Upper lobe of left lung (tissue), 6 donors: ENCODE measurements at regions not wholly inside any gene's neighbourhood (a gene's known extent, or its start where the extent isn't known, plus 50 kb on each side); places are given as distances from the start of the nearest gene placed in this dataset.

Experiments used
- ATAC-seq, 2 donors: fragments of 200-7000 bp; cut with Tn5 transposase; one replicate each; pipeline ENCODE4 v1.9.1; 2022; ENCODE audit warnings: mild to moderate bottlenecking in 2 of 2, moderate library complexity in 2 of 2; ENCODE audit not compliant: low FRiP score in 2 of 2
- DNase-seq, 2 donors: peaks; one replicate each; pipeline ENCODE4 v3.0.0-alpha.2; 2019 to 2020
- H3K27ac ChIP-seq, 4 donors: fragments of 200-600 bp; sonication (generic); one replicate each; pipeline ENCODE4 v1.5.1; 2016 to 2019
- H3K27me3 ChIP-seq, 4 donors: fragments of 200-600 bp; sonication (generic); one replicate each; pipeline ENCODE4 v1.5.1; 2017 to 2019
- H3K36me3 ChIP-seq, 4 donors: fragments of 200-600 bp; sonication (generic); one replicate each; pipeline ENCODE4 v1.5.1; 2016 to 2019
- H3K4me1 ChIP-seq, 4 donors: fragments of 200-600 bp; sonication (generic); one replicate each; pipeline ENCODE4 v1.5.1; 2018 to 2019
- H3K4me3 ChIP-seq, 4 donors: fragments of 200-600 bp; sonication (generic); one replicate each; pipeline ENCODE4 v1.5.1; 2017 to 2019; ENCODE audit warnings: mild to moderate bottlenecking in 2 of 4, moderate library complexity in 1 of 4
- H3K9me3 ChIP-seq, 4 donors: fragments of 200-600 bp; sonication (generic); one replicate each; pipeline ENCODE4 v1.5.1; 2018 to 2019
- EP300 ChIP-seq, 4 donors: sonication (generic); formaldehyde crosslinking; IDR thresholded peaks; one replicate each; pipeline ENCODE4 v1.5.1; 2017; ENCODE audit warnings: antibody characterized with exemption in 4 of 4, control low read depth in 2 of 4
- POLR2A ChIP-seq, 4 donors: fragments of 450-650 bp; IDR thresholded peaks; one replicate each; pipeline ENCODE4 v1.5.1; 2016 to 2017; ENCODE audit warnings: antibody characterized with exemption in 4 of 4, mild to moderate bottlenecking in 2 of 4
- POLR2AphosphoS5 ChIP-seq, 2 donors: sonication (generic); formaldehyde crosslinking; IDR thresholded peaks; one replicate each; pipeline ENCODE4 v1.5.1; 2017; ENCODE audit warnings: antibody characterized with exemption in 2 of 2
- WGBS, 2 donors: methylation state at CpG; one replicate each; pipeline ENCODE4 v1.1.5; 2017 to 2018; 5-methylcytosine and 5-hydroxymethylcytosine counted together
- TF ChIP-seq, protein P1 (sequence below), 6 experiments: fragments of 450-650 bp in 4 of 6; fragments of 200-600 bp in 2 of 6; sonication (generic) in 2 of 6; IDR thresholded peaks; one replicate each; pipeline ENCODE4 v1.5.1; 2016 to 2019; ENCODE audit warnings: antibody characterized with exemption in 6 of 6
- donor health status: DM: no; HTN: no; CAD: no; lungs with moderate emphysema.
- donor health status: DM: no; HTN: yes; CAD: no; lungs with severe emphysema.

DNA sequence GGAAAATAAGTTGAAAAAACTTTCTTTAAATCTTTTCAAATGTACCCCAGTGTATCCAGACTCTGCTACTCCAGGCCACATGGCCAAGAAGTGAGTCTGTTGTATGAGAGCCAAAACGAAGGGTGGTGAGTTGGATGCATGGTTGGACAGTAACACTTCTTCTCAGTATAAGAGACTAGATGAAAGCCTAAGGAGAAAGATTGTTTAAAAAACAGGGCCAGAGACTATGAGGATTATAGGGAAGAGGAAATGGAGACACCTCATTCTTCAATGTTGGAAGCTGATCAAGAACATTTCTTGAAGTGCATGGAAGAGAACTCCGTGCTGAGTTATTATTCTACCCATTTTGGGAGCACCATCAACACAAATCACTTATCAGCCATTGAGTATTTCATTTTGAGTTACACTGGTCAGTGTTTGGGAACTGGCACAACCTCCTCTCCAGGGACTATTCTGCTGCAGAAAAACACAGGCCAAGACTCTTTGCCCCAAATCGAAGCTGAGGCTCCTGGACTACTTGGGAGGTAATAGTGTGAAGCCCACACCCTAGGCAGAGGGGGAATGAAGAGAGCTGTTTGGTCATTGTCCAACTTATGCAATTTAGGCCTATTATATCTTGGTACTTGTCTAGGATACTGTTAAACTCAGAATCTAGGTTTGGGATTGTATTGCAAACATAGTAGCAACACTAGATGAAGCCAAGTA, 123.0 kb upstream of the SEC61G start:
- Histone ChIP-seq H3K4me1 (peaks cover 0 to 4% (median 0%) of the 10 kb centered on the region in 4 donors), H3K27me3 (no peaks in the 10 kb centered on the region), H3K9me3 (no peaks in the 10 kb centered on the region), H3K4me3 (no peak overlapping the region), H3K36me3 (no peaks in the 10 kb centered on the region), H3K27ac (no peak overlapping the region)
- DNase-seq (no peak), ATAC-seq (peak in 1 of 2 donors; percentile 37)
- 54 to 68% methylated on average over 3 of the region's 3 CpGs for WGBS, 2 donors
- TF ChIP-seq EP300 (IDR thresholded peaks at IDR 0.05), result no peak
- TF ChIP-seq, protein P1, sequence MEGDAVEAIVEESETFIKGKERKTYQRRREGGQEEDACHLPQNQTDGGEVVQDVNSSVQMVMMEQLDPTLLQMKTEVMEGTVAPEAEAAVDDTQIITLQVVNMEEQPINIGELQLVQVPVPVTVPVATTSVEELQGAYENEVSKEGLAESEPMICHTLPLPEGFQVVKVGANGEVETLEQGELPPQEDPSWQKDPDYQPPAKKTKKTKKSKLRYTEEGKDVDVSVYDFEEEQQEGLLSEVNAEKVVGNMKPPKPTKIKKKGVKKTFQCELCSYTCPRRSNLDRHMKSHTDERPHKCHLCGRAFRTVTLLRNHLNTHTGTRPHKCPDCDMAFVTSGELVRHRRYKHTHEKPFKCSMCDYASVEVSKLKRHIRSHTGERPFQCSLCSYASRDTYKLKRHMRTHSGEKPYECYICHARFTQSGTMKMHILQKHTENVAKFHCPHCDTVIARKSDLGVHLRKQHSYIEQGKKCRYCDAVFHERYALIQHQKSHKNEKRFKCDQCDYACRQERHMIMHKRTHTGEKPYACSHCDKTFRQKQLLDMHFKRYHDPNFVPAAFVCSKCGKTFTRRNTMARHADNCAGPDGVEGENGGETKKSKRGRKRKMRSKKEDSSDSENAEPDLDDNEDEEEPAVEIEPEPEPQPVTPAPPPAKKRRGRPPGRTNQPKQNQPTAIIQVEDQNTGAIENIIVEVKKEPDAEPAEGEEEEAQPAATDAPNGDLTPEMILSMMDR (IDR thresholded peaks at IDR 0.05), result no peak
- TF ChIP-seq POLR2AphosphoS5 (IDR thresholded peaks at IDR 0.05), result no peak
- TF ChIP-seq POLR2A (IDR thresholded peaks at IDR 0.05), result no peak

DNA sequence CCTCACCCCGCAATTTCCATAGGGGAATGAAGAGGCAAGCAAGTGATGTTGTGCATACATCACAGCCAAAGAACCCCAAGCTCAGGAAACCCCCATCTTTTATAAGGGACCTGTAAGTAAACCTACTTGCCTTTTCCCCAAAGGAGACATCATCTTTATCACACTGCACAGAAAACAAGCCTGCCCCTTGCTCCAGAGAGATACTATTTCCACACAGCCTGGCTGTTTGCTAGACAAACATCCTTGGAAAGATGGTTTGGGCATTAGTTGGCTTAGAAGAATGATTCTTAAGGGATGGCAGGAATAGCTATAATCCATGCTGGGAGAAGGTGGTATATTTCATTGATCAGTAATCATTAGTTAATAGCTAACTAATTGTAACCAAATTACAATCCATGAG, 123.7 kb upstream of the SEC61G start:
- no peaks in the 10 kb centered on the region for H3K36me3 ChIP-seq
- H3K4me3 ChIP-seq, result no peak overlapping the region
- TF ChIP-seq EP300 (IDR thresholded peaks at IDR 0.05) (no peak), POLR2A (IDR thresholded peaks at IDR 0.05) (no peak), POLR2AphosphoS5 (IDR thresholded peaks at IDR 0.05) (no peak)
- TF ChIP-seq, protein P1 (IDR thresholded peaks at IDR 0.05), result no peak
- peaks cover 0 to 4% (median 0%) of the 10 kb centered on the region in 4 donors for H3K4me1 ChIP-seq
- 79 to 80% methylated on average over 1 of the region's 1 CpG for WGBS, 2 donors
- no peaks in the 10 kb centered on the region for H3K9me3 ChIP-seq
- ATAC-seq, result no peak
- no peaks in the 10 kb centered on the region for H3K27me3 ChIP-seq
- H3K27ac ChIP-seq, result no peak overlapping the region
- no peak for DNase-seq

DNA sequence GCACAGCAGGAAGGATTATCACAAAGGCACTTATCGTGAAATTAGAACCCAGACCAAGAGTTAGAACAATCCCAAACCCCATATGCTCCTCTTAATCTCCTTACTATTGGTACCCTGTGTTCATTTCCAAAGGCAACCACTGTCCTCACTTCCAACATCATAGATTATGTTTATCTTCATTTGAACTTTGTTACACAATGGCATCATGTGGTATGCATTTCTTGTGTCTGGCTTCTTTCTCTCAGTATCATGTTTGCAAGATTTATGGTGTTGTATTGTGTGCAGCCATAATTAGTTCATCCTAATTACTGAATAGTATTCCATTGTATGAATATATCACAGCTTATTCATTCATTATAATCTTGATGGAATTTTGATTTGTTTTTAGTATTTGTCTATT, 124.6 kb upstream of the SEC61G start:
- Histone ChIP-seq H3K4me1 (peaks cover 0 to 4% (median 4%) of the 10 kb centered on the region in 4 donors), H3K36me3 (no peaks in the 10 kb centered on the region), H3K27me3 (no peaks in the 10 kb centered on the region), H3K27ac (no peak overlapping the region), H3K4me3 (no peak overlapping the region), H3K9me3 (no peaks in the 10 kb centered on the region)
- DNase-seq (no peak), ATAC-seq (no peak)
- WGBS, 2 donors, result 87 to 92% methylated on average over 1 of the region's 1 CpG
- TF ChIP-seq EP300 (IDR thresholded peaks at IDR 0.05) (no peak), POLR2AphosphoS5 (IDR thresholded peaks at IDR 0.05) (no peak), POLR2A (IDR thresholded peaks at IDR 0.05) (no peak)
- TF ChIP-seq, protein P1 (IDR thresholded peaks at IDR 0.05), result no peak

DNA sequence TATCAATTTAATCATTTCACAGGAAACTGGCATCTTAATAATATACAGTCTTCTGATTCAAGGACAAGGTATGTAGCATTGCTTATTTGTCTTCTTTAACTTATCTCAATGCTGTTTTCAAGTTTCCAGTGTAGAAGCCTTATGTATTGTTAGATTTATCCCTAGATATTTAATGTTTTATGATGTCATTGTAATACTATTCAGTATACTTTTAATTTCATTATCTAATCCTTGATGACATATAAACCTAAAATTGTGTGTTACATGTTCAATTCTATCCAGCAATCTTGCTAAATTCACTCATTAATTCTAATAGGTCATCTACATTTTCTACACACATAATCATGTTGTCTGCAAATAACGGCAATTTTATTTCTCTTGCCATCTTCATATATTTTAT, 126.3 kb upstream of the SEC61G start:
- TF ChIP-seq POLR2AphosphoS5 (IDR thresholded peaks at IDR 0.05), result no peak
- no peak overlapping the region for H3K4me3 ChIP-seq
- 89 to 100% methylated on average over 1 of the region's 1 CpG for WGBS, 2 donors

DNA sequence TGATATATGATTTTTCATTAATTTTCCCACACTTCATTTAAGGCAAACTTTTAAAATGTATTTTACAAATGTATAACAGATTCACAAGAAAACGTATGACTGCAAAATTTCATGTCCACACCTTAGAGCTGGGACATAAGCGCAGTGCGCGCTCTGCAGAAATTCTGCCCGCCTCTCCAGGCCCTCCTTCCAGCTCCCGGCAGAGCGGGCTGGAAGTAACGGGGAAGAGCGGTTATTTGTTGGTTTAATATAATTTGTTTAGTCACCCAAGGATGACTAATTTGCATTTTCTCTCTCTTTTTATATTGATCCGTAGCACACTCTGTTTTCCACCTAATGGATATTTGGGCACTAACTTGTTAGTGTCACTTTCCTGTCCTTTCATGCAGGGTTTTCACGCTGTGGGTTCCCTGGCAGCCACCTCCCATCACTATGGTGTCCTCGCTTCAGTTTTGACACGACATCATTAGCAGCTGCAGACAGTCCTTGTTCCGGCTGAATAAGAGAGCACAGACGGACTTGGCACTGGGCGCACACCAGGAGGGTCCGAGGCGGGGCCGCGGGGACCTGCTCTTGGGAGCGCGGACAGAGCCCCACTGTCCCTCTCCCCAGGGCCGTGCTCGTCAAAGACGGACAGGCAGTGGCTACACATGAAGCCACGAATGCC, 129.2 kb upstream of the SEC61G start:
- Histone ChIP-seq H3K4me3 (peak overlapping the region in 3 of 4 donors; percentile 13 to 34 (median 22)), H3K36me3 (no peaks in the 10 kb centered on the region), H3K27ac (no peak overlapping the region), H3K4me1 (peaks cover 0 to 7% (median 3%) of the 10 kb centered on the region in 4 donors), H3K27me3 (no peaks in the 10 kb centered on the region), H3K9me3 (no peaks in the 10 kb centered on the region)
- WGBS, 2 donors, result 40 to 42% methylated on average over 20 to 26 of the region's 26 CpGs
- DNase-seq (peak in 1 of 2 donors; percentile 68), ATAC-seq (peak in 1 of 2 donors; percentile 56)
- no peak for TF ChIP-seq POLR2AphosphoS5 (IDR thresholded peaks at IDR 0.05)
- no peak for TF ChIP-seq EP300 (IDR thresholded peaks at IDR 0.05)
- TF ChIP-seq POLR2A (IDR thresholded peaks at IDR 0.05), result no peak
- TF ChIP-seq, protein P1 (IDR thresholded peaks at IDR 0.05), result no peak

More for the DNA sequence above, 126.3 kb upstream of the SEC61G start:
- Histone ChIP-seq H3K4me1 (peaks cover 0 to 7% (median 3%) of the 10 kb centered on the region in 4 donors), H3K27ac (no peak overlapping the region), H3K27me3 (no peaks in the 10 kb centered on the region), H3K36me3 (no peaks in the 10 kb centered on the region), H3K9me3 (no peaks in the 10 kb centered on the region)
- ATAC-seq, result no peak
- no peak for DNase-seq
